ENCODE measurements at regions not wholly inside any gene's neighbourhood (a gene's known extent, or its start where the extent isn't known, plus 50 kb on each side); places are given as distances from the start of the nearest gene placed in this dataset.
A peak's percentile ranks its signal among the peaks of the same experiment; 100 is the strongest.

DNA sequence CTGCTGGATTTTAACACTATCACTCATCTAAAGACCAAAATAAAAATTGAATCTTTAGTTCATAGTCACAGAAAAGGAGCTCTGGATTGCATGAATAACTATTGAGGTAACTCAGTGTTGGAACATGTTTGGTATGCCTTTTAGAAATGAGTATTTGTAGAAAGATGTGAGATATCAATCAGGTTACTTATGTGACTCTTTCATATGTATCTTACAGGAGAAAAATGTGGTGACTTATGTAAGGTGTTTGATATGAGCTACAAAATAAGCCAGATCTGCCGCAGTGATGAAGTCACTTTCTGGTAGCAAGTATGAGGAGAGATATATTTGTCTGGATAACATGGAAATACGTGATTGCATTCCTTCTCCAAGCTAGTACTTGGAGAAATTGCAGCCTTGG, 1653.3 kb upstream of the PCDH7 start:
- FAIRE-seq (no peak), DNase-seq (ENCODE audit: insufficient read length, low spot score) (no peak)
- TF ChIP-seq, protein P1, sequence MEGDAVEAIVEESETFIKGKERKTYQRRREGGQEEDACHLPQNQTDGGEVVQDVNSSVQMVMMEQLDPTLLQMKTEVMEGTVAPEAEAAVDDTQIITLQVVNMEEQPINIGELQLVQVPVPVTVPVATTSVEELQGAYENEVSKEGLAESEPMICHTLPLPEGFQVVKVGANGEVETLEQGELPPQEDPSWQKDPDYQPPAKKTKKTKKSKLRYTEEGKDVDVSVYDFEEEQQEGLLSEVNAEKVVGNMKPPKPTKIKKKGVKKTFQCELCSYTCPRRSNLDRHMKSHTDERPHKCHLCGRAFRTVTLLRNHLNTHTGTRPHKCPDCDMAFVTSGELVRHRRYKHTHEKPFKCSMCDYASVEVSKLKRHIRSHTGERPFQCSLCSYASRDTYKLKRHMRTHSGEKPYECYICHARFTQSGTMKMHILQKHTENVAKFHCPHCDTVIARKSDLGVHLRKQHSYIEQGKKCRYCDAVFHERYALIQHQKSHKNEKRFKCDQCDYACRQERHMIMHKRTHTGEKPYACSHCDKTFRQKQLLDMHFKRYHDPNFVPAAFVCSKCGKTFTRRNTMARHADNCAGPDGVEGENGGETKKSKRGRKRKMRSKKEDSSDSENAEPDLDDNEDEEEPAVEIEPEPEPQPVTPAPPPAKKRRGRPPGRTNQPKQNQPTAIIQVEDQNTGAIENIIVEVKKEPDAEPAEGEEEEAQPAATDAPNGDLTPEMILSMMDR (IDR thresholded peaks at IDR 0.05; ENCODE audit: insufficient read depth, missing control alignments) = no peak

DNA sequence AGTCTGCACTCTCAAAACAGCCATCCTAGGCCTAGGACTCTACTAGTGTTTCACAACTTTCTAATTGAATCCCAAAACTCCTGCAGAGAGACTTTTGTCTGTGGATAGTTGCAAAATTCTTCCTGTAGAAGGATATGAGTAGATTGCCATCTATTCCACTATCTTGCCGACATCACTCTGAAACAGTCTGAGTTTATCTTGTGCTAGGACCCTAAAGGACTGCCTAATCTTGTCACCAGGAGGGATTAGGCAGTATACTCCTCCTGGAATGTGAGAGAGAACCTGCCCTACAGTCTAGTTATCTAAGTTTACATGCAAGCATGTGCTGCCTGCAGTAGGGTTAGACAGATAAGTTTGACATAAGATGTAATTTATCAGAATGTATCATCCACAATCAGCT, 1646.6 kb upstream of the PCDH7 start:
- DNase-seq (ENCODE audit: insufficient read length, low spot score) (no peak), FAIRE-seq (no peak)
- TF ChIP-seq, protein P1 (IDR thresholded peaks at IDR 0.05; ENCODE audit: insufficient read depth, missing control alignments) = no peak

DNA sequence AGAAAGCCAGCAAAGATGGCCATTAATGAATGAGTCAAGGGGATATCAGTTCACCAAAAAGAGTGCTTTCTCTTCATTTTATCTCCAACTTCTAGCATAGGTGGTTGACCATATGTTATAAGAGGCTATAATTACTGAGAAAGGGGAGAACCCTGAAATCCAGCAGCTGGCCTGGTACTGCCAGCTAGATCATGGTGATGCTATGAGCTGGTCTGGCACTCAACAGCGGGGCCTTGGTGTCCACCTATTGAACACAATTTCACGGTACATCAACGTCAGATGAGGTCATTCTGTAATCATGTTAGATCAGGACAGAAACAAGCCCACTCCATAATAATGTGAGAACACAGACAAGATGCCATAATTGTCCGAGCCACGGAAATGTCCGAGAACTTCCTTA, 1644.8 kb upstream of the PCDH7 start:
- DNase-seq (ENCODE audit: insufficient read length, low spot score) (no peak), FAIRE-seq (no peak)
- TF ChIP-seq, protein P1 (IDR thresholded peaks at IDR 0.05; ENCODE audit: insufficient read depth, missing control alignments) = no peak

DNA sequence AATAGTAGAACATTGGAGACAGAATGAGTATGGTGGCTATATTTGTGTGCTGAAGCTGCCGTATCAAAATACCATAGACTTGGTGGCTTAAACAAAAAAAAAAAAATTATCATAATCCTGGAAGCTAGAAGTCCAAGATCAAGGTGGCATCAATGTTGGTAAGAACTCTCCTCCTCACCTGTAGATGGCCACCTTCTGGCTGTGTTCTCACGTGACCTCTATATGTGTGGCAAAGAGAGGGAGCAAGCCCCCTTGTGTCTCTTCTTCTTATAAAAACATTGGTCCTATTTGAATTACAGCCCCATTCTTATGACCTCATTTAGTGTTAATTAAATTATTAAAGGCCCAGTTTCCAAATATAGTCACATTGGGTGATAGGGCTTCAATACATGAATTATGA, 1640.9 kb upstream of the PCDH7 start:
- DNase-seq (ENCODE audit: insufficient read length, low spot score) (no peak), FAIRE-seq (no peak)
- TF ChIP-seq, protein P1 (IDR thresholded peaks at IDR 0.05; ENCODE audit: insufficient read depth, missing control alignments) = no peak

DNA sequence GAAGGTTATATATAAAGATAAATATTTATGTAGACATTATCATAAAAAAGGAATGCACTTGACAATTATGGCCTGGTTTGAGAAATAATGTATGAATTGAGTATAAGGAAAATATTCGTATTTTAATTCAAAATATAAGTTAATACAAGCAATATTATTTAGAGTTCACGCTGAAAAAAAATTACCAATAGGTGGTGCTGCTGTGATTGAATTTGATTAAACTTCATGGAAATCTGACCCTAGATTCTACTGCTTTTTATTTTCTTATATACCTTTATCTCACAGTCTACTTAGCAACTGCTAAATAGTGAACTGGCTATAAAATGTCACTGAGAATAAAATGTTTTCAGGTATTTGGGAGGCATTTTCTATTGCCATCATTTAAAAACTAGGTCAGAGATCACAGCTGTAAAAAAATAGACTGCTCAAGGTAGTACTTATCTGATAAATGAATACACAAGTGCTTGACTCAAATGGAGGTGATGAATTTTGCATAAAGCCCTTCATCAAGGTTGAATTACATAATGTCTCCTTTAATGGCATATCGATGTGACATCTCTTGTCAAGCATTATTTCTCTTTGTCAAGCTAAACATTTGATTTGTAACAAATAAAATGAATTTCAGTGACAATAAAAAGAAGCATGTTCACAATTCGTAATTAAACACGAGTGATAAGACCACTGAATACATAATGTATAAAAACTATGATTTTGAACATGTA, 1638.8 kb upstream of the PCDH7 start:
- peak; percentile 82 for FAIRE-seq
- TF ChIP-seq, protein P1 (IDR thresholded peaks at IDR 0.05; ENCODE audit: insufficient read depth, missing control alignments) = peak; percentile 51
- no peak for DNase-seq (ENCODE audit: insufficient read length, low spot score)

DNA sequence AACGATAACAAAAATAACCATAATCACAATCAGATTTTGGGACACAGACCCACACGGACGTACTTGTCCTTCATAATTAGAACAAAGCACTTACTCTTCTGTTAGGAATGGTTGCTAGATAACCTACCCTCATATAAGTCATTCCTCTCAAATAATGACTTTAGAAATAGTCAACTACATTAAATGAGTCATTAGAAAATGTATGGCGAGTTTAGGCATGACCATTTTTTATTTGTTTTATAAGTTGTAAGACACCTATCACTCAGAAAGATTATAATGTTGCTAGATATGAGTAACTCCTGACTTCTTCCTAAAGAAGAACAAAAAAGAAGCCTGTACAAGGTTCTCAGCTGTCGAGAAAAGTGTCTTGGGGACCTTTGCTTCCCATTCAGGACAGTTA, 1637.5 kb upstream of the PCDH7 start:
- TF ChIP-seq, protein P1 (IDR thresholded peaks at IDR 0.05; ENCODE audit: insufficient read depth, missing control alignments) = no peak
- no peak for DNase-seq (ENCODE audit: insufficient read length, low spot score)
- no peak for FAIRE-seq

DNA sequence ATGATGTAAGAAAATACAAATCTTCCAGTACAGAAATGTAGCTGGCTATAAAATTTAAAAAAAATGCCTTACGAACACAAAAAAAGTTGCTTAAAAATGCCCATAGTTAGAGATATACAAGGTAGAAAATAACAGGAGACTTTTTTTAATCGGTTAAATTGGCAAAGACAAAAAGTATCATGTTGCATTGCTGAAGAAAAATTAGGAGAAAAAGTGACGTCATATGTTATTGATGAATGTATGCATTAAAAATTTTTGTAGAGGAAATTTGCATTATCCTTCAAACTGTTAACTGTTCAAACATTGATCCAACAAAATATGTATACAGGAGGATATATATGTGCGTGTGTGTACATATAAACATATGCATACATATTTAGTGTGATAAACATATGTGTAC, 1634.4 kb upstream of the PCDH7 start:
- TF ChIP-seq, protein P1 (IDR thresholded peaks at IDR 0.05; ENCODE audit: insufficient read depth, missing control alignments) = no peak
- no peak for FAIRE-seq

More for the DNA sequence above, 1634.4 kb upstream of the PCDH7 start:
- DNase-seq (ENCODE audit: insufficient read length, low spot score) = no peak
